ENCODE measurements at regions not wholly inside any gene's neighbourhood (a gene's known extent, or its start where the extent isn't known, plus 50 kb on each side); places are given as distances from the start of the nearest gene placed in this dataset.

DNA sequence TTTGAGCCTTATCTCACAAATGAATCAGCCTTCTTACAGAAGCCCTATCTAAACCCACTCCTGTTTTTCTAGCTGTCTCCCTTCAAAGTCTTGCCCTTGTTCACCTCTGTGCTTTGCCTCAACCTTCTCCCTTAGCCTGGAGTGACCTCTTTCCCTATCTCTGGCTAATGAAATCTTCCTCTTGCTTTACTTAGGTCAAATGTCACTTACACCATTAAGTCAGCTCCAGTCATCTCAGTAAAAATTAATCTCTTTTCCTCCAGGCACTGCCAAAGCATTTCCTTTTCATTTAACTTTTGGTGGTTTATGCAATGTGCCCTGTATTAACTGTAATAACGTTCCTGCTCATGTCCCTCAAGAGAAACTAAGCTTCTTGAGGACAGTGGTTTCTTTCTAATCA lies 596.5 kb upstream of the MIR17HG start:
- TF ChIP-seq, protein P1, sequence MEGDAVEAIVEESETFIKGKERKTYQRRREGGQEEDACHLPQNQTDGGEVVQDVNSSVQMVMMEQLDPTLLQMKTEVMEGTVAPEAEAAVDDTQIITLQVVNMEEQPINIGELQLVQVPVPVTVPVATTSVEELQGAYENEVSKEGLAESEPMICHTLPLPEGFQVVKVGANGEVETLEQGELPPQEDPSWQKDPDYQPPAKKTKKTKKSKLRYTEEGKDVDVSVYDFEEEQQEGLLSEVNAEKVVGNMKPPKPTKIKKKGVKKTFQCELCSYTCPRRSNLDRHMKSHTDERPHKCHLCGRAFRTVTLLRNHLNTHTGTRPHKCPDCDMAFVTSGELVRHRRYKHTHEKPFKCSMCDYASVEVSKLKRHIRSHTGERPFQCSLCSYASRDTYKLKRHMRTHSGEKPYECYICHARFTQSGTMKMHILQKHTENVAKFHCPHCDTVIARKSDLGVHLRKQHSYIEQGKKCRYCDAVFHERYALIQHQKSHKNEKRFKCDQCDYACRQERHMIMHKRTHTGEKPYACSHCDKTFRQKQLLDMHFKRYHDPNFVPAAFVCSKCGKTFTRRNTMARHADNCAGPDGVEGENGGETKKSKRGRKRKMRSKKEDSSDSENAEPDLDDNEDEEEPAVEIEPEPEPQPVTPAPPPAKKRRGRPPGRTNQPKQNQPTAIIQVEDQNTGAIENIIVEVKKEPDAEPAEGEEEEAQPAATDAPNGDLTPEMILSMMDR (IDR thresholded peaks at IDR 0.05): no peak
- no peak for TF ChIP-seq EZH2phosphoT487 (IDR thresholded peaks at IDR 0.05)

Measured in neural progenitor cell (in vitro differentiated cells).